ENCODE measurements at regions not wholly inside any gene's neighbourhood (a gene's known extent, or its start where the extent isn't known, plus 50 kb on each side); places are given as distances from the start of the nearest gene placed in this dataset.

GRCh38 chr3:72494130-72494529 lies 354.1 kb downstream of the SHQ1 start:
- DNase-seq (ENCODE audit: low read depth in 2 of 2, low spot score in 1 of 2): no peak

GRCh38 chr3:72492240-72492639 lies 356.0 kb downstream of the SHQ1 start:
- no peak for DNase-seq (ENCODE audit: low read depth in 2 of 2, low spot score in 1 of 2)

GRCh38 chr3:72490688-72491435 lies 357.4 kb downstream of the SHQ1 start:
- no peak for DNase-seq (ENCODE audit: low read depth in 2 of 2, low spot score in 1 of 2)

- DNase-seq (ENCODE audit: low read depth in 2 of 2, low spot score in 1 of 2): no peak
Observed at GRCh38 chr3:72489901-72490300, 358.3 kb downstream of the SHQ1 start.

GRCh38 chr3:72488738-72489035 lies 359.6 kb downstream of the SHQ1 start:
- DNase-seq (ENCODE audit: low read depth in 2 of 2, low spot score in 1 of 2): no peak

GRCh38 chr3:72487946-72488737 lies 360.1 kb downstream of the SHQ1 start:
- DNase-seq (ENCODE audit: low read depth in 2 of 2, low spot score in 1 of 2): no peak

- DNase-seq (ENCODE audit: low read depth in 2 of 2, low spot score in 1 of 2): no peak
Observed at GRCh38 chr3:72487078-72487765, 361.0 kb downstream of the SHQ1 start.

- DNase-seq (ENCODE audit: low read depth in 2 of 2, low spot score in 1 of 2): no peak
Observed at GRCh38 chr3:72485641-72486040, 362.6 kb downstream of the SHQ1 start.

- DNase-seq (ENCODE audit: low read depth in 2 of 2, low spot score in 1 of 2): no peak
Observed at GRCh38 chr3:72483554-72484104, 364.6 kb downstream of the SHQ1 start.

GRCh38 chr3:72482589-72483321 lies 365.5 kb downstream of the SHQ1 start:
- peak in 1 of 2 donors; percentile 43 for DNase-seq (ENCODE audit: low read depth in 2 of 2, low spot score in 1 of 2)

- no peak for DNase-seq (ENCODE audit: low read depth in 2 of 2, low spot score in 1 of 2)
Observed at GRCh38 chr3:72481542-72481941, 366.7 kb downstream of the SHQ1 start.

- no peak for DNase-seq (ENCODE audit: low read depth in 2 of 2, low spot score in 1 of 2)
Observed at GRCh38 chr3:72480366-72480765, 367.9 kb downstream of the SHQ1 start.

GRCh38 chr3:72479651-72480215 lies 368.5 kb downstream of the SHQ1 start:
- no peak for DNase-seq (ENCODE audit: low read depth in 2 of 2, low spot score in 1 of 2)

GRCh38 chr3:72476139-72476483 lies 372.1 kb downstream of the SHQ1 start:
- no peak for DNase-seq (ENCODE audit: low read depth in 2 of 2, low spot score in 1 of 2)

- DNase-seq (ENCODE audit: low read depth in 2 of 2, low spot score in 1 of 2): no peak
Observed at GRCh38 chr3:72475258-72476138, 372.7 kb downstream of the SHQ1 start.

- DNase-seq (ENCODE audit: low read depth in 2 of 2, low spot score in 1 of 2): no peak
Observed at GRCh38 chr3:72474775-72475174, 373.5 kb downstream of the SHQ1 start.

GRCh38 chr3:72473156-72473555 lies 375.1 kb downstream of the SHQ1 start:
- DNase-seq (ENCODE audit: low read depth in 2 of 2, low spot score in 1 of 2): no peak

- no peak for DNase-seq (ENCODE audit: low read depth in 2 of 2, low spot score in 1 of 2)
Observed at GRCh38 chr3:72470904-72471417, 377.3 kb downstream of the SHQ1 start.

- DNase-seq (ENCODE audit: low read depth in 2 of 2, low spot score in 1 of 2): no peak
Observed at GRCh38 chr3:72465853-72466252, 382.4 kb downstream of the SHQ1 start.

GRCh38 chr3:72463083-72463482 lies 385.2 kb downstream of the SHQ1 start:
- DNase-seq (ENCODE audit: low read depth in 2 of 2, low spot score in 1 of 2): no peak

Measured in stimulated activated CD8-positive, alpha-beta memory T cell treated with anti-CD3 and anti-CD28 coated beads, Interleukin-4, amount 100 ng/mL, for 1 hour (primary cell).